GM23248 (cell line): ENCODE measurements at regions not wholly inside any gene's neighbourhood (a gene's known extent, or its start where the extent isn't known, plus 50 kb on each side); places are given as distances from the start of the nearest gene placed in this dataset.

ENCODE experiments used
- DNase-seq: peaks from one replicate; pipeline ENCODE4 v3.0.0-alpha.2; 2015
- H2AFZ ChIP-seq: fragments of 200-600 bp; sonication (generic); 2 replicates; pipeline ENCODE4 v1.6.1; 2016; ENCODE audit warnings: antibody characterized with exemption
- H3F3A ChIP-seq: fragments of 200-600 bp; sonication (generic); 2 replicates; pipeline ENCODE4 v1.6.1; 2016; ENCODE audit warnings: mild to moderate bottlenecking, antibody characterized with exemption, mixed run types; ENCODE audit not compliant: insufficient read depth
- H3K27ac ChIP-seq: fragments of 200-600 bp; sonication (generic); 2 replicates; pipeline ENCODE4 v1.5.1; 2016; ENCODE audit warnings: mild to moderate bottlenecking
- H3K27me3 ChIP-seq: fragments of 200-600 bp; sonication (generic); replicated peaks from 2 replicates; pipeline ENCODE4 v1.6.1; 2016; ENCODE audit warnings: mild to moderate bottlenecking; ENCODE audit not compliant: insufficient read depth
- H3K36me3 ChIP-seq: fragments of 200-600 bp; sonication (generic); 2 replicates; pipeline ENCODE4 v1.6.1; 2016; ENCODE audit warnings: low read depth, mild to moderate bottlenecking
- H3K4me1 ChIP-seq: fragments of 200-600 bp; sonication (generic); 2 replicates; pipeline ENCODE4 v1.6.1; 2016; ENCODE audit warnings: mild to moderate bottlenecking; ENCODE audit not compliant: insufficient read depth
- H3K4me2 ChIP-seq: fragments of 200-600 bp; sonication (generic); one replicate; pipeline ENCODE4 v1.6.1; 2016; ENCODE audit warnings: mild to moderate bottlenecking; ENCODE audit not compliant: unreplicated experiment
- H3K4me3 ChIP-seq: fragments of 200-600 bp; sonication (generic); 2 replicates; pipeline ENCODE4 v1.5.1; 2016; ENCODE audit warnings: mild to moderate bottlenecking
- H3K79me2 ChIP-seq: fragments of 200-600 bp; sonication (generic); 2 replicates; pipeline ENCODE4 v1.6.1; 2016; ENCODE audit warnings: mild to moderate bottlenecking; ENCODE audit not compliant: insufficient read depth
- H3K9ac ChIP-seq: fragments of 200-600 bp; sonication (generic); 2 replicates; pipeline ENCODE4 v1.6.1; 2016; ENCODE audit warnings: mild to moderate bottlenecking
- H3K9me2 ChIP-seq: fragments of 200-600 bp; sonication (generic); 2 replicates; pipeline ENCODE4 v1.6.1; 2016; ENCODE audit warnings: mixed run types, mild to moderate bottlenecking, moderate library complexity; ENCODE audit not compliant: insufficient read depth
- H3K9me3 ChIP-seq: fragments of 200-600 bp; sonication (generic); one replicate; pipeline ENCODE4 v1.6.1; 2017; ENCODE audit warnings: low read depth
- H4K20me1 ChIP-seq: fragments of 200-600 bp; sonication (generic); 2 replicates; pipeline ENCODE4 v1.6.0; 2016; ENCODE audit not compliant: insufficient read depth
- EZH2 ChIP-seq: fragments of 200-600 bp; sonication (generic); IDR thresholded peaks from 2 replicates; pipeline ENCODE4 v1.6.1; 2018; ENCODE audit warnings: antibody characterized with exemption, mild to moderate bottlenecking; ENCODE audit not compliant: insufficient read depth, poor library complexity, severe bottlenecking
- EZH2phosphoT487 ChIP-seq: fragments of 200-600 bp; sonication (generic); IDR thresholded peaks from 2 replicates; pipeline ENCODE4 v1.6.1; 2018; ENCODE audit warnings: antibody characterized with exemption, moderate library complexity, mild to moderate bottlenecking, low read depth; ENCODE audit not compliant: insufficient read depth
- WGBS, 2 experiments: methylation state at CpG; one replicate each; pipeline ENCODE4 v1.1.6; 2015 to 2017; ENCODE audit warnings: low lambda C conversion rate in 2 of 2, low coverage in 1 of 2; ENCODE audit errors: missing lambda C conversion rate in 2 of 2; 5-methylcytosine and 5-hydroxymethylcytosine counted together
- in situ Hi-C: fragments of 300-500 bp; cut with MboI; formaldehyde crosslinking; loops from 2 replicates; pipeline ENCODE4 v1.15.0; 2020

- H3K9me3 ChIP-seq = no peaks in the 10 kb centered on the region
Observed at GRCh38 chr6:133637436-133637835, 251.5 kb upstream of the TCF21 start.

GRCh38 chr6:133637874-133638273 lies 251.0 kb upstream of the TCF21 start:
- H2AFZ ChIP-seq = no peak overlapping the region
- H3K36me3 ChIP-seq = no peaks in the 10 kb centered on the region
- TF ChIP-seq EZH2phosphoT487 (no peak), EZH2 (no peak)
- no peaks in the 10 kb centered on the region for H3K9me3 ChIP-seq
- no peaks in the 10 kb centered on the region for H4K20me1 ChIP-seq
- H3K79me2 ChIP-seq = no peaks in the 10 kb centered on the region
- in situ Hi-C loops = no loop called here
- H3K4me1 ChIP-seq = peaks cover 10% of the 10 kb centered on the region
- DNase-seq = no peak
- H3K27me3 ChIP-seq = no peaks in the 10 kb centered on the region
- H3K9ac ChIP-seq = no peak overlapping the region
- no peaks in the 10 kb centered on the region for H3F3A ChIP-seq
- WGBS, 2 experiments = 87 to 95% methylated on average over 6 of the region's 6 CpGs
- H3K27ac ChIP-seq = no peak overlapping the region
- no peak overlapping the region for H3K4me2 ChIP-seq
- H3K4me3 ChIP-seq = no peak overlapping the region
- H3K9me2 ChIP-seq = no peaks in the 10 kb centered on the region

More at GRCh38 chr6:133637436-133637835, 251.5 kb upstream of the TCF21 start:
- peaks cover 15% of the 10 kb centered on the region for H3K4me1 ChIP-seq
- H4K20me1 ChIP-seq = no peaks in the 10 kb centered on the region
- H3K4me2 ChIP-seq = no peak overlapping the region
- H3K79me2 ChIP-seq = no peaks in the 10 kb centered on the region
- no peak overlapping the region for H3K9ac ChIP-seq
- no peak overlapping the region for H3K4me3 ChIP-seq
- no peaks in the 10 kb centered on the region for H3K36me3 ChIP-seq
- no peak overlapping the region for H2AFZ ChIP-seq
- H3F3A ChIP-seq = peaks cover 4% of the 10 kb centered on the region; the same call in 1 of the 2 replicates
- H3K27me3 ChIP-seq = no peaks in the 10 kb centered on the region
- H3K9me2 ChIP-seq = no peaks in the 10 kb centered on the region
- WGBS, 2 experiments = 76 to 86% methylated on average over 2 of the region's 2 CpGs
- in situ Hi-C loops = no loop called here
- H3K27ac ChIP-seq = no peak overlapping the region
- no peak for DNase-seq
- TF ChIP-seq EZH2 = no peak
- TF ChIP-seq EZH2phosphoT487 = no peak

GRCh38 chr6:133641104-133641503 lies 247.8 kb upstream of the TCF21 start:
- peak; percentile 39 for DNase-seq
- in situ Hi-C loops = no loop called here

GRCh38 chr6:133644548-133644891 lies 244.4 kb upstream of the TCF21 start:
- no peaks in the 10 kb centered on the region for H3K9me3 ChIP-seq
- H3K4me2 ChIP-seq = peak overlapping the region; percentile 47
- peaks cover 23% of the 10 kb centered on the region for H3F3A ChIP-seq
- peaks cover 49% of the 10 kb centered on the region for H3K4me1 ChIP-seq
- WGBS, 2 experiments = 97 to 98% methylated on average over 4 of the region's 4 CpGs
- no peak overlapping the region for H3K27ac ChIP-seq
- H4K20me1 ChIP-seq = no peaks in the 10 kb centered on the region
- in situ Hi-C loops = no loop called here
- H3K27me3 ChIP-seq = no peaks in the 10 kb centered on the region
- H2AFZ ChIP-seq = no peak overlapping the region
- no peak for DNase-seq
- no peak overlapping the region for H3K4me3 ChIP-seq
- no peaks in the 10 kb centered on the region for H3K79me2 ChIP-seq
- no peak overlapping the region for H3K9ac ChIP-seq
- TF ChIP-seq EZH2phosphoT487 = no peak
- TF ChIP-seq EZH2 = no peak
- H3K9me2 ChIP-seq = no peaks in the 10 kb centered on the region
- H3K36me3 ChIP-seq = no peaks in the 10 kb centered on the region

More at GRCh38 chr6:133641104-133641503, 247.8 kb upstream of the TCF21 start:
- Histone ChIP-seq H3K9me2 (no peaks in the 10 kb centered on the region), H3K4me1 (peaks cover 24% of the 10 kb centered on the region), H3K9ac (no peak overlapping the region), H3F3A (peaks cover 10% of the 10 kb centered on the region), H2AFZ (no peak overlapping the region), H3K36me3 (no peaks in the 10 kb centered on the region), H3K4me2 (no peak overlapping the region), H3K9me3 (no peaks in the 10 kb centered on the region), H3K4me3 (no peak overlapping the region), H3K27me3 (no peaks in the 10 kb centered on the region), H3K27ac (no peak overlapping the region), H3K79me2 (no peaks in the 10 kb centered on the region), H4K20me1 (no peaks in the 10 kb centered on the region)
- 59 to 78% methylated on average over 5 of the region's 5 CpGs for WGBS, 2 experiments
- no peak for TF ChIP-seq EZH2
- no peak for TF ChIP-seq EZH2phosphoT487
